ENCODE measurements at regions not wholly inside any gene's neighbourhood (a gene's known extent, or its start where the extent isn't known, plus 50 kb on each side); places are given as distances from the start of the nearest gene placed in this dataset.
"Not testable (repeated sequence)": the region's sequence is repeated elsewhere in the genome, so short reads cannot be mapped to it uniquely, and the experiment has no call there.

DNA sequence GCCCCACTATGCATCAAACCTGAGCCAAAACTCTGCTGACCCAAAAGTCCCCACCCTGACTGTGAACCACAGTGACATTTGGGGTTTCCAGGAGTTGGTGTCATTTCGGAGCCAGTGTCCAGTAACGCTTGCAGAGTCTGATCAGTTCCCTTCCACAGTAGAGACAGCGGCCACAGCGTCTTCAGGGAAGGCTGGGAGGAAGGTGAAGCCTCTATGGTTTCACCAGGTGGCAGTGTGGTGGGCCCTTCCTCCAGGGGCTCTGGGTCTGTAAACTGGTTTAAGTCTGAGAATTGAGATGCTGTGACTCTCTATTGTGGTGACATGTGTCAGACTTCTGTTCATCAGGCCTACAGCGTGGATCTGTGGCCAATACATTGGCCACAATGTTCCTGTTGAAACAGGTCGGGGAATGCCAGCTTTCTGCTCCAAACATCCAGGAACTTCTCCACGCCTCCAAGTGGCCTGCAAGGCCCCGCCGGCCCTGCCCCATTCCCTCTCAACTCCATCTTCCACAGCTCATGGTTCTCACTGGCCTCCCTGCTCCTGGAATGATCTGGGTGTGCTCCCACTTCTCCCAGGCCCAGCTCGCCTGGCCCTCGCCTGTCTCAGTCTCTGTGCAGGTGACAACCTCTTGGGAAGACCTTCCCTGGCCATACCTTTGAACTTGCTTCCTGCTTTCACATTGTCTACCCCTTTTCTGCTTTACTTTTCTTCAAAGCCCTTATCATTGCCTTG lies 124.5 kb upstream of the FAM20C start:
- DNase-seq (ENCODE audit: low read depth) = no peak
- no peak overlapping the region for H3K4me3 ChIP-seq (ENCODE audit: low read depth, low read length)
- no peak for TF ChIP-seq CTCF (IDR thresholded peaks at IDR 0.05; ENCODE audit: low read depth, low read length)

DNA sequence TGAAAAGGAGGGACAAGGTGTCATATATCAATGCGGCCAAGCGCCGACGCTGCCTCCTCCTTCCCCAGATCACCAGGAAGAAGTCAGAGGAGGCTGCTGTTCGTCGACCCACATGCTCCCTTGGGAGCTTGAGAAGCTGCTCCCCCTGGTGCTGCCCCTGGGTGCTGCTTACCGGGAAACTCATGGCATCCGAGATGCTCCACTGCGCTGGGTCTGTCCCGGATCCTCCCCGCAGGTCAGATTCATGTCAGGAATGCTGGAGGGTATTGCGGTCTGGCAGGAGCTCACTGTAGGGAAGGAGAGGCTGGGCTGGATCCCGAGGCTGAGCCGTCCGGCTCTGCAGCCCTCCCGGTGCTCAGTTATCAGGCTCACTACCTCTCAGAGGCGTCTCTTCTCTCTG lies 123.7 kb upstream of the FAM20C start:
- TF ChIP-seq POLR2A (IDR thresholded peaks at IDR 0.05; ENCODE audit: extremely low read depth, insufficient read length) (no peak), MAX (IDR thresholded peaks at IDR 0.05; ENCODE audit: low read depth, low read length) (no peak), MYC (IDR thresholded peaks at IDR 0.05; ENCODE audit: low read depth, low read length) (no peak), CTCF (IDR thresholded peaks at IDR 0.05; ENCODE audit: low read depth, low read length) (no peak)
- no peak overlapping the region for H3K4me3 ChIP-seq (ENCODE audit: low read depth, low read length)
- DNase-seq (ENCODE audit: low read depth) = no peak

DNA sequence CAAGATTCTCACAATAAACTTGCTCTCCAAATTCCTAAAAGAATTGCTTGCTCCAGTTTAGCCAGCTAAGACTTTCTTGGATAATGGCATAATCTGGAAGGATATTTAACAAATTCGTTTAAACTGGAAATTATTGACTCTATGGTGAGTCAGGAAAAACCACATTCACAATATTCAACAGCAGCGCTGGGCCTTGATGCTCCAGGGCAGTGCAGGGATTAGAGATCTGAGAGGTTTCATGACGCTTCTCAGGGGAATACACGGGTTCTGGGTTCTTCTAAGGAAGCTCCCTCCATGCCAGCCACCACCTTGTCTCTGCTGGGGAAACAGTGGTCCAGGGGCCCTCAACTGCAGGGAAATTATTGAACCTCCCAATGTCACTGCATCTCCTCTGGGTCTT lies 123.3 kb upstream of the FAM20C start:
- H3K4me3 ChIP-seq (ENCODE audit: low read depth, low read length); DNase-seq (ENCODE audit: low read depth): not testable (repeated sequence)

GRCh38 chr7:69499-70123 lies 122.8 kb upstream of the FAM20C start:
- H3K4me3 ChIP-seq (ENCODE audit: low read depth, low read length); DNase-seq (ENCODE audit: low read depth): not testable (repeated sequence)

GRCh38 chr7:70207-70606 lies 122.2 kb upstream of the FAM20C start:
- not testable (repeated sequence) for H3K4me3 ChIP-seq (ENCODE audit: low read depth, low read length); DNase-seq (ENCODE audit: low read depth)

GRCh38 chr7:70989-71388 lies 121.4 kb upstream of the FAM20C start:
- DNase-seq (ENCODE audit: low read depth) = not testable (repeated sequence)

GRCh38 chr7:72266-73057 lies 119.9 kb upstream of the FAM20C start:
- DNase-seq (ENCODE audit: low read depth); H3K4me3 ChIP-seq (ENCODE audit: low read depth, low read length): not testable (repeated sequence)

More at GRCh38 chr7:70989-71388, 121.4 kb upstream of the FAM20C start:
- not testable (repeated sequence) for H3K4me3 ChIP-seq (ENCODE audit: low read depth, low read length)

DNA sequence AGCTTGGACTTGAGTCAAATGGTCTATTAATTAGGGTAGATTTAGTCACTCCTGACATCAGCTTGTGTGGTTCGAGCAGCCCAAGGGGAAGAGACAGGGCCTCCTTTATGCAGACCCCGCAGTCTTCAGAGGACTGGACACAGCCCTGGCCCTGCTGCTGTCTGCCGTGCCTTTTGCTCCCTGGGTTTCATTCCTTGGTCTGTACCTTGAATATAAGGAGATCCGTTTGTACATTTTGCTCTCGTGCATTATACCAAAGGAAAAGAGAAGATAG lies 119.4 kb upstream of the FAM20C start:
- not testable (repeated sequence) for DNase-seq (ENCODE audit: low read depth); H3K4me3 ChIP-seq (ENCODE audit: low read depth, low read length)

- not testable (repeated sequence) for DNase-seq (ENCODE audit: low read depth); H3K4me3 ChIP-seq (ENCODE audit: low read depth, low read length)
Measured at GRCh38 chr7:74008-74540, 118.3 kb upstream of the FAM20C start.

DNA sequence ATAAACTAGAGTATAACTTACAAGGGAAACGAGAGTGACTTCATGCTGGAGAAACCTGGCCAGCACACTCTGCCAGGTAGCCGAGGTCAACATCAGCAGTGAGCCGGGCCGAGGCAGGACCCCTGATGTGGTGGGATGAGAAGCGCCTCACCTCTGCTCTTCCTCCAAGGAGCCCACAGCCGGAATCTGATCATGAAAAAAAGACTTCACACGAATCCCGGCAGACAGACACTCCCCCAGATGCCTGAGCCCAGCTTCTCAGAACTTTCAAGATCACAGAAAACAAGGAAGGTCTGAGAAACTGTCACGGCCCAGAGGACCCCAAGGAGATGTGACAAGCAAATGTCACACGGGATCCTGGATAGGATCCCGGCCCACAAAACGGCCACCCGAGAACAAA lies 116.9 kb upstream of the FAM20C start:
- H3K4me3 ChIP-seq (ENCODE audit: low read depth, low read length); DNase-seq (ENCODE audit: low read depth): not testable (repeated sequence)

- H3K4me3 ChIP-seq (ENCODE audit: low read depth, low read length); DNase-seq (ENCODE audit: low read depth): not testable (repeated sequence)
Measured at GRCh38 chr7:76202-76601, 116.2 kb upstream of the FAM20C start.

- not testable (repeated sequence) for DNase-seq (ENCODE audit: low read depth); H3K4me3 ChIP-seq (ENCODE audit: low read depth, low read length)
Measured at GRCh38 chr7:76829-77395, 115.5 kb upstream of the FAM20C start.

- not testable (repeated sequence) for H3K4me3 ChIP-seq (ENCODE audit: low read depth, low read length); DNase-seq (ENCODE audit: low read depth)
Measured at GRCh38 chr7:78862-79261, 113.5 kb upstream of the FAM20C start.

GRCh38 chr7:79400-80055 lies 112.8 kb upstream of the FAM20C start:
- not testable (repeated sequence) for H3K4me3 ChIP-seq (ENCODE audit: low read depth, low read length); DNase-seq (ENCODE audit: low read depth)

Data from NB4 (cell line).